Fibroblast of lung (primary cell): ENCODE measurements at regions not wholly inside any gene's neighbourhood (a gene's known extent, or its start where the extent isn't known, plus 50 kb on each side); places are given as distances from the start of the nearest gene placed in this dataset.

Experiments used
- EZH2 ChIP-seq: IDR thresholded peaks from 2 replicates; pipeline ENCODE4 v1.5.1; 2012; ENCODE audit warnings: low read length, control low read depth, mild to moderate bottlenecking; ENCODE audit errors: missing control alignments
- TF ChIP-seq, protein P1 (sequence below), 2 donors: IDR thresholded peaks in 1 of 2; conservative IDR thresholded peaks in 1 of 2; 1 replicate in 1 of 2; 2 replicates in 1 of 2; pipeline ENCODE4 v1.5.1; 2011 to 2012; ENCODE audit warnings: low read length in 2 of 2, control low read depth in 1 of 2, inconsistent platforms in 1 of 2, low read depth in 1 of 2, mild to moderate bottlenecking in 1 of 2

DNA sequence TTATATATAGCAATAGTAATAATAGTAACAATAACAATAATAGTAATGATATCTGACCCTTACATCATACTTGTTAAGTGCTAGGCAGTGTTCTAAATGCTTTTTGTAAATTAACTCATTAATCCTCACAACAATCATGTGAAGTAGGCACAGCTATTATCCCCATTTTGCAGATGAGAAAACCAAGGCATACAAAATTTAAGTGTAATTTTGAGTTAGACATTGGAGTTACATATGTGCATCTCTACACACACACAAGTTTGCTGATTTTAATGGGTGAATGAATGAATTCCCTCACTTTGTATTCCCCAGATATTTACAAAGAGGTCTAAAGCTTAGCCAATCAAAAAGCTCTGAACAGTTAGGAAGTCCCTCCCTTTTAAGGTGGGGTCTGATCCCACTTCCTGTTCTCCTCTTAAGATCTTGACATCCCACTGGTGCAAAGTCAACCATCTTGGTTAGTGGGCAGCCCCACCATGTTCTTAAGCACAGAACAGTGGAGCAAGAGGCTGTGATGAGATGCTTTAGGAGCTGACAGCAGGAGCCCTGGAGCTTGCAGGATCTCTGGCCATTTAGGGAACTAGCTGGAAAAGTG is 85.3 kb upstream of the FOXP4 start:
- TF ChIP-seq, protein P1, sequence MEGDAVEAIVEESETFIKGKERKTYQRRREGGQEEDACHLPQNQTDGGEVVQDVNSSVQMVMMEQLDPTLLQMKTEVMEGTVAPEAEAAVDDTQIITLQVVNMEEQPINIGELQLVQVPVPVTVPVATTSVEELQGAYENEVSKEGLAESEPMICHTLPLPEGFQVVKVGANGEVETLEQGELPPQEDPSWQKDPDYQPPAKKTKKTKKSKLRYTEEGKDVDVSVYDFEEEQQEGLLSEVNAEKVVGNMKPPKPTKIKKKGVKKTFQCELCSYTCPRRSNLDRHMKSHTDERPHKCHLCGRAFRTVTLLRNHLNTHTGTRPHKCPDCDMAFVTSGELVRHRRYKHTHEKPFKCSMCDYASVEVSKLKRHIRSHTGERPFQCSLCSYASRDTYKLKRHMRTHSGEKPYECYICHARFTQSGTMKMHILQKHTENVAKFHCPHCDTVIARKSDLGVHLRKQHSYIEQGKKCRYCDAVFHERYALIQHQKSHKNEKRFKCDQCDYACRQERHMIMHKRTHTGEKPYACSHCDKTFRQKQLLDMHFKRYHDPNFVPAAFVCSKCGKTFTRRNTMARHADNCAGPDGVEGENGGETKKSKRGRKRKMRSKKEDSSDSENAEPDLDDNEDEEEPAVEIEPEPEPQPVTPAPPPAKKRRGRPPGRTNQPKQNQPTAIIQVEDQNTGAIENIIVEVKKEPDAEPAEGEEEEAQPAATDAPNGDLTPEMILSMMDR (conservative IDR thresholded peaks at IDR 0.05 in 1 of 2, IDR thresholded peaks at IDR 0.05 in 1 of 2; ENCODE audit: low read depth in 1 of 2, low read length in 2 of 2), result no peak
- TF ChIP-seq EZH2, result no peak
